ENCODE measurements at regions not wholly inside any gene's neighbourhood (a gene's known extent, or its start where the extent isn't known, plus 50 kb on each side); places are given as distances from the start of the nearest gene placed in this dataset.

DNA sequence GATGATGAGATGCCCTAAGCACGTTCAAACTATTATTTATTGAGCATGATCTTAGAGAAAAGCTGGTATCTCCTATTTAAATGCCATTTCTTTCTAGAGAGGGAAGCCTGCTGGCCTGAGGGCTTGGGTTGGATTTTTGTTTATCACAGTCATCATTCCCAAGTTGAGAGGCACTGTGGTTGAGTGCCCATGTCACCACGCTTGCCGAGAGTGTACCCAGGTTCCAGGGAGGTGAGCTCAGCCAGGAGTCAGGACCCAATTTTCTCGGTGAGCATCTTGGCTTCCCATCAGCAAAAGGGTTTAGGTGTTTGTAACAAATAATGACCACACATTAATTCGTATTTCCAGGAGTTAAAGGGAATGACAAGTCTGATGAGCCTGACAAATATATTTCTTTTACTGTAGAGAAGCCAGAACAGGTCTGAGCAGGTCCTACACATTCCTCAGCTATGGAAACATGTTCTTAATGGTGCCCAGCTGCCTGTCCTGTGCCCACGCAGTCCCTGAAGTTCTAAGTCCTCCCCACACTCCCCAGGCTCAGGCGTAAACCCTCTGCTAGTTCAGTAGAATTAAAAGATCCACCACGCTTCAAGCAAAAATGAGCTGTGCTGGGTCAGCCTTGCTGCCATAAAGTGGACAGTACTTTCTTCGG lies 258.9 kb upstream of the IRX2 start:
- TF ChIP-seq, protein P1, sequence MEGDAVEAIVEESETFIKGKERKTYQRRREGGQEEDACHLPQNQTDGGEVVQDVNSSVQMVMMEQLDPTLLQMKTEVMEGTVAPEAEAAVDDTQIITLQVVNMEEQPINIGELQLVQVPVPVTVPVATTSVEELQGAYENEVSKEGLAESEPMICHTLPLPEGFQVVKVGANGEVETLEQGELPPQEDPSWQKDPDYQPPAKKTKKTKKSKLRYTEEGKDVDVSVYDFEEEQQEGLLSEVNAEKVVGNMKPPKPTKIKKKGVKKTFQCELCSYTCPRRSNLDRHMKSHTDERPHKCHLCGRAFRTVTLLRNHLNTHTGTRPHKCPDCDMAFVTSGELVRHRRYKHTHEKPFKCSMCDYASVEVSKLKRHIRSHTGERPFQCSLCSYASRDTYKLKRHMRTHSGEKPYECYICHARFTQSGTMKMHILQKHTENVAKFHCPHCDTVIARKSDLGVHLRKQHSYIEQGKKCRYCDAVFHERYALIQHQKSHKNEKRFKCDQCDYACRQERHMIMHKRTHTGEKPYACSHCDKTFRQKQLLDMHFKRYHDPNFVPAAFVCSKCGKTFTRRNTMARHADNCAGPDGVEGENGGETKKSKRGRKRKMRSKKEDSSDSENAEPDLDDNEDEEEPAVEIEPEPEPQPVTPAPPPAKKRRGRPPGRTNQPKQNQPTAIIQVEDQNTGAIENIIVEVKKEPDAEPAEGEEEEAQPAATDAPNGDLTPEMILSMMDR (conservative IDR thresholded peaks at IDR 0.05): no peak
- no peak for TF ChIP-seq EZH2 (IDR thresholded peaks at IDR 0.05; ENCODE audit: low read depth)
